Uterus (tissue), 3 donors: ENCODE measurements at regions not wholly inside any gene's neighbourhood (a gene's known extent, or its start where the extent isn't known, plus 50 kb on each side); places are given as distances from the start of the nearest gene placed in this dataset.

ENCODE experiments used
- DNase-seq, 2 donors: peaks; one replicate each; pipeline ENCODE4 v3.0.0-alpha.2; 2019 to 2020
- H3K27ac ChIP-seq, 2 donors: fragments of 200-600 bp; sonication (generic); 1 replicate in 1 of 2; 2 replicates in 1 of 2; pipeline ENCODE4 v1.5.1; 2016 to 2018
- H3K27me3 ChIP-seq, 2 donors: fragments of 200-600 bp; sonication (generic); one replicate each; pipeline ENCODE4 v1.5.1; 2018 to 2019; ENCODE audit warnings: control low read depth in 1 of 2
- H3K36me3 ChIP-seq, 2 donors: fragments of 200-600 bp; sonication (generic); one replicate each; pipeline ENCODE4 v1.5.1; 2019; ENCODE audit warnings: control low read depth in 1 of 2
- H3K4me1 ChIP-seq, 2 donors: fragments of 200-600 bp; sonication (generic); one replicate each; pipeline ENCODE4 v1.5.1; 2018 to 2019; ENCODE audit warnings: control low read depth in 1 of 2
- H3K4me3 ChIP-seq, 2 donors: fragments of 200-600 bp; sonication (generic); 1 replicate in 1 of 2; 2 replicates in 1 of 2; pipeline ENCODE4 v1.5.1; 2018 to 2019; ENCODE audit warnings: mild to moderate bottlenecking in 1 of 2
- H3K9me3 ChIP-seq, 2 donors: fragments of 200-600 bp; sonication (generic); one replicate each; pipeline ENCODE4 v1.5.1; 2019; ENCODE audit warnings: control low read depth in 1 of 2
- POLR2A ChIP-seq, 2 donors: fragments of 450-650 bp; IDR thresholded peaks; one replicate each; pipeline ENCODE4 v1.6.1; 2016; ENCODE audit warnings: antibody characterized with exemption in 2 of 2, mild to moderate bottlenecking in 1 of 2, moderate library complexity in 1 of 2
- intact Hi-C: fragments of 100-400 bp; cut with DNase I; formaldehyde crosslinking; loops from one replicate; pipeline ENCODE4 v1.15.1; 2023; ENCODE audit warnings: low total_unique reads
- TF ChIP-seq, protein P1 (sequence below), 4 experiments: fragments of 200-600 bp in 2 of 4; fragments of 450-650 bp in 2 of 4; sonication (generic) in 2 of 4; IDR thresholded peaks; one replicate each; pipeline ENCODE4 v1.5.1; 2016 to 2019; ENCODE audit warnings: antibody characterized with exemption in 4 of 4, mild to moderate bottlenecking in 2 of 4, moderate library complexity in 1 of 4
- donor health status: DM: yes; HTN: yes; CAD: no.

DNA sequence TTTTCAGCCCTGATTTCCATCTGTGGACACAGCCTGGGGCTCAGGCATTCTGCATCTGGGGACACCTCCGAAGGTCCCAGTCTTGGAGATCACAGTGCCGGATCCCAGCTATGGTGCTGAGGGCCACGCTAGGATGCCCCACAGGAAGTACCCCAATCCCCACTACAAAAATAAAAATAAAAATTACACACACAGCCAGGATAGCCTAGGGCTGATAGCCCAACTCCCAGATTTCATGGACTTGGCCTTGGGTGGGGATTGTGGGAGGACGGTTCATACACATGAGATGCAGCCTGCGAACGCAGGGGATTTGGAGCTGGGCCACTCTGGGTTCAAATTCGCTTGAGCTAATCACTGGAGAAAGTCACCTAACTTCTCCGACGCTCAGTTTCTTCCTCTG is 237.7 kb downstream of the BUD13 start:
- no peak overlapping the region for H3K4me3 ChIP-seq
- no peaks in the 10 kb centered on the region for H3K9me3 ChIP-seq
- no peak for DNase-seq
- intact Hi-C loops: no loop called here
- no peaks in the 10 kb centered on the region for H3K4me1 ChIP-seq
- no peaks in the 10 kb centered on the region for H3K36me3 ChIP-seq
- no peaks in the 10 kb centered on the region for H3K27me3 ChIP-seq
- no peak overlapping the region for H3K27ac ChIP-seq
- no peak for TF ChIP-seq POLR2A (IDR thresholded peaks at IDR 0.05)
- TF ChIP-seq, protein P1, sequence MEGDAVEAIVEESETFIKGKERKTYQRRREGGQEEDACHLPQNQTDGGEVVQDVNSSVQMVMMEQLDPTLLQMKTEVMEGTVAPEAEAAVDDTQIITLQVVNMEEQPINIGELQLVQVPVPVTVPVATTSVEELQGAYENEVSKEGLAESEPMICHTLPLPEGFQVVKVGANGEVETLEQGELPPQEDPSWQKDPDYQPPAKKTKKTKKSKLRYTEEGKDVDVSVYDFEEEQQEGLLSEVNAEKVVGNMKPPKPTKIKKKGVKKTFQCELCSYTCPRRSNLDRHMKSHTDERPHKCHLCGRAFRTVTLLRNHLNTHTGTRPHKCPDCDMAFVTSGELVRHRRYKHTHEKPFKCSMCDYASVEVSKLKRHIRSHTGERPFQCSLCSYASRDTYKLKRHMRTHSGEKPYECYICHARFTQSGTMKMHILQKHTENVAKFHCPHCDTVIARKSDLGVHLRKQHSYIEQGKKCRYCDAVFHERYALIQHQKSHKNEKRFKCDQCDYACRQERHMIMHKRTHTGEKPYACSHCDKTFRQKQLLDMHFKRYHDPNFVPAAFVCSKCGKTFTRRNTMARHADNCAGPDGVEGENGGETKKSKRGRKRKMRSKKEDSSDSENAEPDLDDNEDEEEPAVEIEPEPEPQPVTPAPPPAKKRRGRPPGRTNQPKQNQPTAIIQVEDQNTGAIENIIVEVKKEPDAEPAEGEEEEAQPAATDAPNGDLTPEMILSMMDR (IDR thresholded peaks at IDR 0.05): no peak

DNA sequence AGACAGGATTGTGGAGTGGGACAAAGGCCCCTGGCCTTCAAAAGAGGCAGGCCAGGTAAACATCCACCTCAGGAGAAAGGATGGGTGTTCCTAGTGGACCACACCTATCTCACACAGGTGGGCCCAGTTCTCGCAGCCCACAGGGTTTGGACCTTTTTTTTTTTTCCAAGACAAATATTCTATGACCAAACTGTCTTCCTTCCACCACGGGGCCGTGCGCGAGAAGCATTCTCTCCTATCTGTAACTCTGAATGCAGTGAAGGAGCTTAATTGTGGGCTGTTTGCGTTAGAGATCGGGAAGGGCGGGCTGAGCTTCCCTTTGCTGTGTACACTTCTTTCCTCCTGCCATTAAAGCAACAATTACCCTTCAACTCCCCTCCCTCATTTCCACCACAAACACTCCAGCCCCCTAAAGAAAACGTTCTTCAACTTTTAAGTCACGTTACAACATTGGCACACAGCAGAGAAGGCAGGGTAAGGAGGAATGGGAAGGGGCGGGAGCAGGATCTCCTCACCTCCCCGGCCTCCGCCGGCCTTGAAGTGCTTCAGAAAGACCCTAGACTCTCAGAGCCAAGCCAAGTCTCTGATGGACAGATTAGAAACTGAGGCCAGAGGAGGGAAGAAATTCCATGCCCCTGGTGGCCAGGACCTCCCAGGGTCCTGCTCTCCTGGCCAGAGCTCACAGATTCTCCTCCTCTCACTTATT is 238.4 kb downstream of the BUD13 start:
- no peaks in the 10 kb centered on the region for H3K4me1 ChIP-seq
- TF ChIP-seq, protein P1 (IDR thresholded peaks at IDR 0.05): no peak
- no peak for TF ChIP-seq POLR2A (IDR thresholded peaks at IDR 0.05)
- no peak overlapping the region for H3K4me3 ChIP-seq
- H3K27ac ChIP-seq: no peak overlapping the region
- H3K27me3 ChIP-seq: no peaks in the 10 kb centered on the region
- DNase-seq: no peak
- no peaks in the 10 kb centered on the region for H3K9me3 ChIP-seq
- H3K36me3 ChIP-seq: no peaks in the 10 kb centered on the region
- intact Hi-C loops: no loop called here

DNA sequence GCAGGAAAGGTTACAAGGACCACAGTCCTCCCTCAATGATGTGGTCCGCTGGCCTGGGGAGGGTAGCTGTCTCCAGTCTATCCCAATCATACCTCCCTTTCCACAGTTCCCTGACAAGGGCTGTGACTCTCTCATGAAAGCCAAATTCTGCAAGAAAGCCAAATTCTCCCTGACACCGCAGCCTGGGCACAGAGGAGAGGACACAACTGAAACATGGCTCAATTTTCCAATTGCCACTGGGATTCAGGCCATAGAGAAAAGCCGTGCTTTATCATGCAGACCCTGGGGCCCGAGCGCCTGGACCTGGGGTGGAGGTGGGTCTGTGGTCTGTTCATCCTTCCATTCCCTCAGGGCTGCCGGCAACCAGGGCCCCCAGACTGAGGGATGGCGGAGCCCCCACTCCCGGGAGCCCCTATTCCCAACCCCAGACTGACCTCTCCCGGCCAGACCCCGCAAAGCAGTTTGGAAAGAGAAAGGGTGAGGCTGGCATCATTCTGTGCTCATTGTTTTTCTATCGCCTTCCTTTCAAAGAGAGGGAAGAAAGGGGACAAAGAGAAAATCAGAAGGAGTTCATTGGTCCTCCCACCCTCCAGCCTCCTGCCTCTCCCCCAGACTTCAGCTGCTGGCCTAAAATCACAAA is 239.5 kb downstream of the BUD13 start:
- no peaks in the 10 kb centered on the region for H3K27me3 ChIP-seq
- intact Hi-C loops: no loop called here
- TF ChIP-seq, protein P1 (IDR thresholded peaks at IDR 0.05): no peak
- no peak for TF ChIP-seq POLR2A (IDR thresholded peaks at IDR 0.05)
- no peaks in the 10 kb centered on the region for H3K4me1 ChIP-seq
- H3K9me3 ChIP-seq: no peaks in the 10 kb centered on the region
- no peak overlapping the region for H3K27ac ChIP-seq
- no peak overlapping the region for H3K4me3 ChIP-seq
- H3K36me3 ChIP-seq: no peaks in the 10 kb centered on the region
- DNase-seq: no peak

DNA sequence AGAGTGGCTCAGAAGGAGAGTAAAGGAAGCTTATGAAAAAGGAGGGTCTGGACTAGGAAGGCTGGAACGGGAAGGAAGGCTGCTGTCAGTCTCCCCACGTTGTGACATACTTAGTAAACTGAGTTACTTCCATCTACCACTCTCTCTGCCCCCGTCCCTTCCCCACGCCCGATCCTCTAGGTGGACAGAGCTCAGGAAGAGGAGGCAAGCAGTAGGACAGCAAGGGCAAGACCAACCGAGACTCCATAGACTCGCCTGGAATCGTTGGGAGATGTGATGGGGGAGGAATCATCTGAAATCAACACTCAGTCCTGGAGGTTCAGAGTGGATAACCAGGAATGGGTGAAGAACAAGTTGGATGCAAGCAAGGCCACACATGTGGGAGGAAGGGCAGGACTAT is 240.7 kb downstream of the BUD13 start:
- Histone ChIP-seq H3K4me1 (no peaks in the 10 kb centered on the region), H3K9me3 (no peaks in the 10 kb centered on the region), H3K27ac (no peak overlapping the region), H3K4me3 (no peak overlapping the region), H3K36me3 (no peaks in the 10 kb centered on the region), H3K27me3 (no peaks in the 10 kb centered on the region)
- intact Hi-C loops: no loop called here
- TF ChIP-seq, protein P1 (IDR thresholded peaks at IDR 0.05): no peak
- no peak for TF ChIP-seq POLR2A (IDR thresholded peaks at IDR 0.05)
- no peak for DNase-seq

DNA sequence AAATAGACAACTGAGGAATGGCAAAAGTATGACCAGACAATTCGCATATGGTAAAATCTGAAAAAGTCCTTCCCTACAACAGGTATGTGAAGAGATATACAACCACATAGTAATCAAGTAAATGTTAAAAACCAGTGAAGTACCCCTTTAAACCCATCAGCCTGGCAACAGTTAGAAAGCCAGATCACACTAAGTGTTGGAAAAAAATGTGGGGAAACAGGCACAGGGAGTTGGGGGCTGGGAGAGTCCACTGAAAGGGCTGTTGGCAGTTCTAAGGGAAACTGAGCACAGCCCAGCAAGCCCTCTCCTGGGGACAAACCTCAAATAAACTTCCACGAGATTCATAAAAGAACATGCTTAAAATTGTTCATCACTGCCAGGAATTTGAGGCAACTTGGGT is 242.1 kb downstream of the BUD13 start:
- no peak for DNase-seq
- H3K9me3 ChIP-seq: no peaks in the 10 kb centered on the region
- H3K36me3 ChIP-seq: no peaks in the 10 kb centered on the region
- H3K4me1 ChIP-seq: no peaks in the 10 kb centered on the region
- H3K27me3 ChIP-seq: no peaks in the 10 kb centered on the region
- H3K4me3 ChIP-seq: no peak overlapping the region
- no peak for TF ChIP-seq POLR2A (IDR thresholded peaks at IDR 0.05)
- TF ChIP-seq, protein P1 (IDR thresholded peaks at IDR 0.05): no peak
- no peak overlapping the region for H3K27ac ChIP-seq
- intact Hi-C loops: no loop called here
